ENCODE measurements at regions not wholly inside any gene's neighbourhood (a gene's known extent, or its start where the extent isn't known, plus 50 kb on each side); places are given as distances from the start of the nearest gene placed in this dataset.

DNA sequence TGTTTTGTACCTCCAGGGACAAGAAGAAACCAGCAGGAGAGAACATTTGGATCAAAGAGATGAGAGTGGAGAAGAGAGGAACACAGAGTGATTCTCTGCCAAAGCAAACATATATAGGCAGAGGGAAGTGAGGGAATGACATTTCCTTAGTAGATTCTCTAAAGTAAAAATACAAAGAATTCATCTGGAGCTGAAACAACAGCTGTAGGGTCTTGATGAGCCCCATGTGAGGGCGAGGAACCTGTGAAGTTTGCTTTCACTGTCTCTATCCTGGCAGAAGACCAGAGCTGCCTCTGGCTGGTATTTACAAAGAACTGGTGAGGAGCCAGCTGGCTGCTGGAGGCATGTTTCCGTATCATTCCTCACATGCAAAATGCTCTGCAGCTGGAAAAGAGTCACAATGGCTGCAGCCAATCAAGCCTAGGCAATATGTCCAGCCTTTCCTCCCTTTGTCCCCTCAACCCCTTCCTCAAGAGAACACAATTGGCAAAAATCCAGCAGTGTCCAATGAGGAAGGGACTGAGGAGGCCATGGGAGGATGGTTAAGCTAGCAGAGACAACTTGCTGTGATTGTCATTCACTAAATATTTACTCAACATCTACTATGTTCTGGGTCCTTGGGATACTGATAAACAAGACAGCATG lies 122.5 kb downstream of the PHLDA1 start:
- no peaks in the 10 kb centered on the region for H3K9me3 ChIP-seq
- no peaks in the 10 kb centered on the region for H3K36me3 ChIP-seq (ENCODE audit: low read depth)
- intact Hi-C loops (cut with DNase I, micrococcal nuclease): no loop called here
- no peak overlapping the region for H3K4me3 ChIP-seq
- peak in 1 of 3 donors; percentile 53 for DNase-seq
- TF ChIP-seq, protein P1, sequence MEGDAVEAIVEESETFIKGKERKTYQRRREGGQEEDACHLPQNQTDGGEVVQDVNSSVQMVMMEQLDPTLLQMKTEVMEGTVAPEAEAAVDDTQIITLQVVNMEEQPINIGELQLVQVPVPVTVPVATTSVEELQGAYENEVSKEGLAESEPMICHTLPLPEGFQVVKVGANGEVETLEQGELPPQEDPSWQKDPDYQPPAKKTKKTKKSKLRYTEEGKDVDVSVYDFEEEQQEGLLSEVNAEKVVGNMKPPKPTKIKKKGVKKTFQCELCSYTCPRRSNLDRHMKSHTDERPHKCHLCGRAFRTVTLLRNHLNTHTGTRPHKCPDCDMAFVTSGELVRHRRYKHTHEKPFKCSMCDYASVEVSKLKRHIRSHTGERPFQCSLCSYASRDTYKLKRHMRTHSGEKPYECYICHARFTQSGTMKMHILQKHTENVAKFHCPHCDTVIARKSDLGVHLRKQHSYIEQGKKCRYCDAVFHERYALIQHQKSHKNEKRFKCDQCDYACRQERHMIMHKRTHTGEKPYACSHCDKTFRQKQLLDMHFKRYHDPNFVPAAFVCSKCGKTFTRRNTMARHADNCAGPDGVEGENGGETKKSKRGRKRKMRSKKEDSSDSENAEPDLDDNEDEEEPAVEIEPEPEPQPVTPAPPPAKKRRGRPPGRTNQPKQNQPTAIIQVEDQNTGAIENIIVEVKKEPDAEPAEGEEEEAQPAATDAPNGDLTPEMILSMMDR (IDR thresholded peaks at IDR 0.05): no peak
- H3K4me1 ChIP-seq (ENCODE audit: low read depth): no peaks in the 10 kb centered on the region
- ATAC-seq: peak; percentile 63

DNA sequence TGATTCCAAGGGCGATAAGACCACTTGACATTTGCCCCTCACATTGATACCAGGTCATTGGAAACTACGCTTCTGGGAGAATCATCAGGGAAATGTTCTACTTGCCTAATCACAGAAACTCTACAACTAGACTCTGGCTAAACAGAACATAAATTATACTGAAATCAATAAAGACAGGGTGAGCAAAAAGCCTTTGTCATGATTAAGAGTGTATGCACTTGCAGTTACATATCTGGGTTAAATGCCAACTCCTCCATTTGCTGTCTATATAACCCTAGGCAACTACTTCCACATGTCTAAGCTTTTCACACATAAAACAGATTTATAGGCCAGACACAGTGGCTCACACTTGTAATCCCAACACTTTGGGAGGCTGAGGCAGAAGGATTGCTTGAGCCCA lies 125.7 kb downstream of the PHLDA1 start:
- intact Hi-C loops (cut with DNase I, micrococcal nuclease): no loop called here

DNA sequence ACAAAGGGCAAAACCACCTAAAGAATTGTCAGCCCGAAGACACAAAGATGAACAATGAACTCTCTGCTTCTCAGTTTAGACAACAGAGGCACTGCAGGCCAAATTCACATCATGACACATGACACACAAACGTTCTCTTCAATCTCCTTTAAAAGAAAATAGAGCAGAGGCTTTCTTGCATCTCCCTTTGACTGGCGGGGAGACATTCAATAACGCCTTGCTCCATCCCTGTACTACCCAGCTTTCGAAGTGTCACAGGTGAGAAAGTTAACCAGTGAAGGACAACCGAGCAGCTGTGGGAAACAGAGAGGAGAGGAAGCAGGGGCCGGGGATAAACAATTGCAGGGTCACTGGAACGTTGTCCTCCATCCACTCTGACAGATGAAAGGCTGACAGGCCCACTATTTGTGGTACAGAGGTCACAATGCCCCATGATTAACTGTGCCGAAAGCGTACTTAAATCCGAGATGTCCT lies 130.8 kb downstream of the PHLDA1 start:
- ATAC-seq: no peak
- Histone ChIP-seq H3K4me3 (no peak overlapping the region), H3K36me3 (ENCODE audit: low read depth) (no peaks in the 10 kb centered on the region), H3K4me1 (ENCODE audit: low read depth) (no peaks in the 10 kb centered on the region), H3K9me3 (no peaks in the 10 kb centered on the region)
- TF ChIP-seq, protein P1 (IDR thresholded peaks at IDR 0.05): no peak
- intact Hi-C loops (cut with DNase I, micrococcal nuclease): no loop called here
- no peak for DNase-seq

More for the DNA sequence above, 125.7 kb downstream of the PHLDA1 start:
- Histone ChIP-seq H3K4me3 (no peak overlapping the region), H3K36me3 (ENCODE audit: low read depth) (no peaks in the 10 kb centered on the region), H3K4me1 (ENCODE audit: low read depth) (no peaks in the 10 kb centered on the region), H3K9me3 (no peaks in the 10 kb centered on the region)
- TF ChIP-seq, protein P1 (IDR thresholded peaks at IDR 0.05): no peak
- ATAC-seq (no peak), DNase-seq (no peak)

DNA sequence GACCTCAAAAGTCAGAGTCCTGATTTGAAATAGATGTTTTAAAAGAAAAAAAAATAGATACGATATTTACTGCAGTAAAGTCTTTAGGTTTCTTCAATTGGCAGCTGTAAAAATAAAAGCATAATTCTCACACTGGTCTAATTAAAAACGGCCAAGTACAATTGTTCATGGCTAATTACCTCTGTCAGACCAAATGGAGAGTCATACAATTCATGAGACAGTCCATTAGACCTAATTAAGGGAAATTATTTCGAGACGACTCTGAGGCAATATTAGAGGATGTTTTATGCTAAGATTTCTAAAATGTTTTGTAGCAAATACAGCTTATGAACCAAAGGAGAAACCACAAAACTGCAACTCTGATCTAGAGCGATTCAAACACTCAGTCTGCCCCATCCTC lies 131.3 kb downstream of the PHLDA1 start:
- intact Hi-C loops (cut with DNase I, micrococcal nuclease): no loop called here
- no peaks in the 10 kb centered on the region for H3K4me1 ChIP-seq (ENCODE audit: low read depth)
- no peaks in the 10 kb centered on the region for H3K36me3 ChIP-seq (ENCODE audit: low read depth)
- TF ChIP-seq, protein P1 (IDR thresholded peaks at IDR 0.05): no peak
- DNase-seq: no peak
- ATAC-seq: no peak
- H3K4me3 ChIP-seq: no peak overlapping the region
- no peaks in the 10 kb centered on the region for H3K9me3 ChIP-seq

DNA sequence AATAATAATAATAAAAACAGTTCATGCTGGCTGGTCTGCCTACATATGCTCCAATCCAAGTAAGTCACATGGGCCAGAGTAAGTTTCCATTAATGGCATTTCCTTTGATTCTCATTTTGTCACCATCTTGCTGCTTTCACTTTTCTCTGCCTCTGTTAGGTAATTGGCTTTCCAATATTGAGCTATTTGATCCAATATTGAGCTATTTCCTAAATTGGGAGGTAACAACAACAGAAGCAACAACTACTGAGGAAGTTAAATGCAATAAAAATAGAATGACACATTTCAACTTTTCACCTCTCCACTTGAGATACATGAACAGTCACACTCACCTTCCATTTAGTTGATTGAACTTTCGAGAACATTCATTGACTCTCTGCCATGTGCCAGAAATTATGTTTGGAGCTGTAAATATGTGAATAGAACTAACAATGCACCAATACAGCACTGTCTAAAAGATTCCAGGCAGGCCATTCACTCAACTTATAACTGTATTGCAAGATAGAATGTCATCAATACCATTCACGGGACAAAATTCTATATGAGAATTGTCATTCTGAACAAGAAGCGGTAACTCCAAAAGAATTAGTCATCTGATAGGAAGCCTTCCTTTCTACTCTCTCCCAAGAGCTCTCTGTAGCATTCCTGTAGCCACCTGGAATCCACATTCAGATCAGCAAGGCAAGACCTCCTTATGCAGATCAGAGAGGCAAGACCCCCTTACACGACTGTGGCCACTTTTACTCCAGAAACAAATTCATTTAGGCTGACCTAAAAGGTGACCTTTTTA lies 136.4 kb downstream of the PHLDA1 start:
- Histone ChIP-seq H3K4me1 (ENCODE audit: low read depth) (no peaks in the 10 kb centered on the region), H3K4me3 (no peak overlapping the region), H3K9me3 (no peaks in the 10 kb centered on the region), H3K36me3 (ENCODE audit: low read depth) (no peaks in the 10 kb centered on the region)
- TF ChIP-seq, protein P1 (IDR thresholded peaks at IDR 0.05): no peak
- intact Hi-C loops (cut with DNase I, micrococcal nuclease): no loop called here
- DNase-seq: no peak
- ATAC-seq: no peak

All from mucosa of descending colon (tissue), 3 donors.